CD4-positive, CD25-positive, alpha-beta regulatory T cell (primary cell): ENCODE measurements at regions not wholly inside any gene's neighbourhood (a gene's known extent, or its start where the extent isn't known, plus 50 kb on each side); places are given as distances from the start of the nearest gene placed in this dataset.

Experiments used
- ATAC-seq, 2 donors: fragments of 150-1000 bp; cut with Tn5 transposase; one replicate each; pipeline ENCODE4 v1.10.0; 2021; ENCODE audit warnings: low read depth in 2 of 2, moderate number of reproducible peaks in 2 of 2, moderate library complexity in 1 of 2
- DNase-seq, 3 donors: peaks; one replicate each; pipeline versions ENCODE4 v3.0.0 to v3.0.0-alpha.2; 2012 to 2022; ENCODE audit warnings: mixed read lengths in 1 of 3
- H3K27ac ChIP-seq: one replicate; pipeline ENCODE4 v1.7.0; 2013; ENCODE audit warnings: mild to moderate bottlenecking, low read length; ENCODE audit not compliant: insufficient read depth, poor library complexity, severe bottlenecking
- H3K27me3 ChIP-seq: one replicate; pipeline ENCODE4 v1.7.0; 2013; ENCODE audit warnings: low read length; ENCODE audit not compliant: control insufficient read depth, insufficient read depth
- H3K36me3 ChIP-seq: one replicate; pipeline ENCODE4 v1.7.0; 2013; ENCODE audit warnings: mild to moderate bottlenecking, low read length, moderate library complexity; ENCODE audit not compliant: control insufficient read depth, insufficient read depth
- H3K4me1 ChIP-seq: 2 replicates; pipeline ENCODE4 v1.7.0; 2013; ENCODE audit warnings: mild to moderate bottlenecking, low read length; ENCODE audit not compliant: insufficient read depth, control insufficient read depth, poor library complexity, severe bottlenecking
- H3K4me3 ChIP-seq: one replicate; pipeline ENCODE4 v1.7.0; 2013; ENCODE audit warnings: low read depth, mild to moderate bottlenecking, low read length, moderate library complexity
- H3K9me3 ChIP-seq, 2 experiments: 1 replicate in 1 of 2; 2 replicates in 1 of 2; pipeline ENCODE4 v1.7.0; 2013; ENCODE audit warnings: low read length in 2 of 2, mild to moderate bottlenecking in 1 of 2, moderate library complexity in 1 of 2; ENCODE audit not compliant: control insufficient read depth in 2 of 2
- H3K27ac Mint-ChIP-seq, 3 donors: one replicate each; pipeline ENCODE4 v1.8.0; 2020 to 2022; ENCODE audit warnings: mild to moderate bottlenecking in 3 of 3, mixed read lengths in 3 of 3, moderate library complexity in 2 of 3
- H3K27me3 Mint-ChIP-seq: one replicate; pipeline ENCODE4 v1.8.0; 2022; ENCODE audit warnings: mild to moderate bottlenecking, mixed read lengths
- H3K36me3 Mint-ChIP-seq: one replicate; pipeline ENCODE4 v1.8.0; 2020; ENCODE audit warnings: mixed read lengths
- H3K4me1 Mint-ChIP-seq, 4 donors: one replicate each; pipeline ENCODE4 v1.8.0; 2020 to 2022; ENCODE audit warnings: mixed read lengths in 4 of 4, mild to moderate bottlenecking in 1 of 4
- H3K4me3 Mint-ChIP-seq, 4 donors: one replicate each; pipeline ENCODE4 v1.8.0; 2020 to 2022; ENCODE audit warnings: mild to moderate bottlenecking in 4 of 4, mixed read lengths in 4 of 4, moderate library complexity in 3 of 4
- H3K9me3 Mint-ChIP-seq, 7 donors: one replicate each; pipeline ENCODE4 v1.8.0; 2020 to 2022; ENCODE audit warnings: mixed read lengths in 7 of 7, mild to moderate bottlenecking in 3 of 7, moderate library complexity in 2 of 7

DNA sequence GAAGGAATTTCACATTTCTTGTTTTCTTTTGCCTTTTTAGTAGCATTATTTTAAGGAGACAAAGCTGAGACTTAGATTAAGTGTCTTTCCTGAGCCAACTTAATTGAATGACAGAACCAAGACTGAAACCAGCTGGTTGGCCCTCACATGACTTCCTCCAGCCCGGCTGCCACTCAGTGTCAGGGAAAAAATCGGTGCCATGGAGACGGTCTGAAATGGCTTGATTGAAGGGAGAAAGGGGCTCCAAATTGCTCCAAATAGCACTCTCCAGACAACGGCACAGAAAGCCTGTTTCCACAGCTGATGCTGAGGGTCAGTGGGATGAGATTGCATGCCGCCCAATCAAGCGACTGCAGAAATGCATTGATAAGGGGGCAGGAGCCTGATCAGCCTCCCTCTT is 475.2 kb upstream of the IL12A start:
- Histone ChIP-seq H3K27ac (no peak overlapping the region), H3K4me1 (no peaks in the 10 kb centered on the region), H3K9me3 (no peaks in the 10 kb centered on the region), H3K36me3 (no peaks in the 10 kb centered on the region), H3K4me3 (no peak overlapping the region), H3K27me3 (no peaks in the 10 kb centered on the region)
- H3K27me3 Mint-ChIP-seq, result no peaks in the 10 kb centered on the region
- no peaks in the 10 kb centered on the region for H3K36me3 Mint-ChIP-seq
- no peaks in the 10 kb centered on the region for H3K4me1 Mint-ChIP-seq
- peaks cover 0 to 8% (median 4%) of the 10 kb centered on the region in 7 donors for H3K9me3 Mint-ChIP-seq
- no peak overlapping the region for H3K27ac Mint-ChIP-seq
- DNase-seq (no peak), ATAC-seq (no peak)
- H3K4me3 Mint-ChIP-seq, result no peak overlapping the region

- H3K36me3 Mint-ChIP-seq, result no peaks in the 10 kb centered on the region
- H3K9me3 Mint-ChIP-seq, result peaks cover 0 to 8% (median 4%) of the 10 kb centered on the region in 7 donors
- H3K27ac Mint-ChIP-seq, result no peak overlapping the region
- Histone ChIP-seq H3K9me3 (no peaks in the 10 kb centered on the region), H3K4me3 (no peak overlapping the region), H3K27me3 (no peaks in the 10 kb centered on the region), H3K4me1 (no peaks in the 10 kb centered on the region), H3K27ac (no peak overlapping the region), H3K36me3 (no peaks in the 10 kb centered on the region)
- H3K4me1 Mint-ChIP-seq, result no peaks in the 10 kb centered on the region
- H3K27me3 Mint-ChIP-seq, result no peaks in the 10 kb centered on the region
- DNase-seq, result no peak
- no peak overlapping the region for H3K4me3 Mint-ChIP-seq
- ATAC-seq, result no peak
Observed at GRCh38 chr3:159513867-159514380, 474.7 kb upstream of the IL12A start.

- Histone ChIP-seq H3K9me3 (no peaks in the 10 kb centered on the region), H3K27ac (no peak overlapping the region), H3K4me3 (no peak overlapping the region), H3K36me3 (no peaks in the 10 kb centered on the region), H3K27me3 (no peaks in the 10 kb centered on the region), H3K4me1 (no peaks in the 10 kb centered on the region)
- Mint-ChIP-seq H3K36me3 (no peaks in the 10 kb centered on the region), H3K4me1 (no peaks in the 10 kb centered on the region), H3K27me3 (no peaks in the 10 kb centered on the region), H3K4me3 (no peak overlapping the region), H3K9me3 (peaks cover 0 to 4% (median 0%) of the 10 kb centered on the region in 7 donors), H3K27ac (no peak overlapping the region)
- no peak for DNase-seq
- no peak for ATAC-seq
Observed at GRCh38 chr3:159517105-159517504, 471.5 kb upstream of the IL12A start.

GRCh38 chr3:159520638-159521037 is 468.0 kb upstream of the IL12A start:
- no peak overlapping the region for H3K4me3 ChIP-seq
- Mint-ChIP-seq H3K9me3 (peaks cover 0 to 4% (median 0%) of the 10 kb centered on the region in 7 donors), H3K4me3 (no peak overlapping the region), H3K36me3 (no peaks in the 10 kb centered on the region), H3K4me1 (no peaks in the 10 kb centered on the region), H3K27ac (no peak overlapping the region), H3K27me3 (no peaks in the 10 kb centered on the region)
- ATAC-seq (no peak), DNase-seq (no peak)
- no peaks in the 10 kb centered on the region for H3K36me3 ChIP-seq
- no peaks in the 10 kb centered on the region for H3K9me3 ChIP-seq
- no peaks in the 10 kb centered on the region for H3K4me1 ChIP-seq
- no peaks in the 10 kb centered on the region for H3K27me3 ChIP-seq
- H3K27ac ChIP-seq, result no peak overlapping the region

DNA sequence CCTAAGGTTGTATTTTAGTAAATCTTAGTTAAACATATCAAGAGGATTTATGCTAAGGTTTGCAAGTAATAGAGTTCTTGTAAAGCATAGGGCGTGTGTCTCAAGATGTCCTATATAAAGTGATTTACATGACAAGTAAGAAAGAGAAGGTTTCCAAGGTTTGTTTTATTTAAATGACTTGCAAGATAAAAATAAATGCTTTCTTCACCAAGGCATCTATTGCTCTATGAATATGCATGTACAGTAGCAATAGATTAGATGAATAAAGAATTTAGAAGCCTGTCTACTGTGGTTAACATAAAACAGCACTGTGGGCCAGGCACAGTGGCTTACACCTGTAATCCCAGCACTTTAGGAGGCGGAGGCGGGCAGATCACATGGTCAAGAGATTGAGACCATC is 466.4 kb upstream of the IL12A start:
- Histone ChIP-seq H3K27ac (no peak overlapping the region), H3K27me3 (no peaks in the 10 kb centered on the region), H3K4me3 (no peak overlapping the region), H3K36me3 (no peaks in the 10 kb centered on the region), H3K9me3 (no peaks in the 10 kb centered on the region), H3K4me1 (no peaks in the 10 kb centered on the region)
- Mint-ChIP-seq H3K27ac (no peak overlapping the region), H3K4me1 (no peaks in the 10 kb centered on the region), H3K9me3 (no peaks in the 10 kb centered on the region), H3K4me3 (no peak overlapping the region), H3K27me3 (no peaks in the 10 kb centered on the region), H3K36me3 (no peaks in the 10 kb centered on the region)
- ATAC-seq (no peak), DNase-seq (no peak)

GRCh38 chr3:159528251-159528895 is 460.3 kb upstream of the IL12A start:
- H3K27me3 Mint-ChIP-seq, result no peaks in the 10 kb centered on the region

GRCh38 chr3:159532577-159532976 is 456.1 kb upstream of the IL12A start:
- no peak for DNase-seq

More at GRCh38 chr3:159528251-159528895, 460.3 kb upstream of the IL12A start:
- H3K27ac ChIP-seq, result no peak overlapping the region
- H3K9me3 Mint-ChIP-seq, result peaks cover 0 to 3% (median 0%) of the 10 kb centered on the region in 7 donors
- H3K4me1 Mint-ChIP-seq, result no peaks in the 10 kb centered on the region
- H3K4me3 Mint-ChIP-seq, result no peak overlapping the region
- no peaks in the 10 kb centered on the region for H3K36me3 ChIP-seq
- no peaks in the 10 kb centered on the region for H3K9me3 ChIP-seq
- no peak overlapping the region for H3K4me3 ChIP-seq
- H3K27me3 ChIP-seq, result no peaks in the 10 kb centered on the region
- H3K4me1 ChIP-seq, result no peaks in the 10 kb centered on the region
- H3K27ac Mint-ChIP-seq, result no peak overlapping the region
- ATAC-seq (no peak), DNase-seq (no peak)
- H3K36me3 Mint-ChIP-seq, result no peaks in the 10 kb centered on the region

GRCh38 chr3:159534496-159534895 is 454.1 kb upstream of the IL12A start:
- ATAC-seq (no peak), DNase-seq (no peak)
- H3K4me3 ChIP-seq, result no peak overlapping the region
- Mint-ChIP-seq H3K27me3 (no peaks in the 10 kb centered on the region), H3K4me1 (no peaks in the 10 kb centered on the region), H3K4me3 (no peak overlapping the region), H3K36me3 (no peaks in the 10 kb centered on the region), H3K9me3 (peaks cover 0 to 5% (median 0%) of the 10 kb centered on the region in 7 donors), H3K27ac (no peak overlapping the region)
- no peaks in the 10 kb centered on the region for H3K9me3 ChIP-seq
- H3K27ac ChIP-seq, result no peak overlapping the region
- H3K4me1 ChIP-seq, result no peaks in the 10 kb centered on the region
- H3K36me3 ChIP-seq, result no peaks in the 10 kb centered on the region
- H3K27me3 ChIP-seq, result no peaks in the 10 kb centered on the region

More at GRCh38 chr3:159532577-159532976, 456.1 kb upstream of the IL12A start:
- ATAC-seq, result no peak
- no peak overlapping the region for H3K4me3 ChIP-seq
- Mint-ChIP-seq H3K9me3 (peaks cover 0 to 5% (median 0%) of the 10 kb centered on the region in 7 donors), H3K27ac (no peak overlapping the region), H3K4me3 (no peak overlapping the region), H3K36me3 (no peaks in the 10 kb centered on the region), H3K27me3 (no peaks in the 10 kb centered on the region), H3K4me1 (no peaks in the 10 kb centered on the region)
- H3K27ac ChIP-seq, result no peak overlapping the region
- no peaks in the 10 kb centered on the region for H3K27me3 ChIP-seq
- H3K36me3 ChIP-seq, result no peaks in the 10 kb centered on the region
- no peaks in the 10 kb centered on the region for H3K4me1 ChIP-seq
- H3K9me3 ChIP-seq, result no peaks in the 10 kb centered on the region
